Stomach (tissue), 8 donors: ENCODE measurements at regions not wholly inside any gene's neighbourhood (a gene's known extent, or its start where the extent isn't known, plus 50 kb on each side); places are given as distances from the start of the nearest gene placed in this dataset.
A peak's percentile ranks its signal among the peaks of the same experiment; 100 is the strongest.

Source experiments
- DNase-seq, 2 donors: peaks; one replicate each; pipeline versions ENCODE4 v3.0.0 to v3.0.0-alpha.2; 2013 to 2019
- H3K27ac ChIP-seq, 5 donors: fragments of 200-600 bp in 4 of 5; sonication (generic) in 4 of 5; one replicate each; pipeline ENCODE4 v1.5.1; 2013 to 2019; ENCODE audit warnings: mild to moderate bottlenecking in 1 of 5, moderate library complexity in 1 of 5
- H3K27me3 ChIP-seq, 3 donors: fragments of 200-600 bp; sonication (generic); one replicate each; pipeline ENCODE4 v1.5.1; 2017 to 2019; ENCODE audit warnings: mixed run types in 1 of 3
- H3K36me3 ChIP-seq, 4 donors: fragments of 200-600 bp; sonication (generic); 1 replicate in 3 of 4; 2 replicates in 1 of 4; pipeline ENCODE4 v1.5.1; 2016 to 2019
- H3K4me1 ChIP-seq, 4 donors: fragments of 200-600 bp; sonication (generic); one replicate each; pipeline ENCODE4 v1.5.1; 2016 to 2019
- H3K4me3 ChIP-seq, 4 donors: fragments of 200-600 bp; sonication (generic) in 3 of 4; one replicate each; pipeline ENCODE4 v1.5.1; 2016 to 2019; ENCODE audit warnings: mild to moderate bottlenecking in 1 of 4
- H3K9me3 ChIP-seq, 4 donors: fragments of 200-600 bp; sonication (generic); one replicate each; pipeline ENCODE4 v1.5.1; 2016 to 2019
- EP300 ChIP-seq: sonication (generic); formaldehyde crosslinking; IDR thresholded peaks from one replicate; pipeline ENCODE4 v1.6.1; 2017; ENCODE audit warnings: antibody characterized with exemption
- POLR2A ChIP-seq, 4 donors: fragments of 450-650 bp; IDR thresholded peaks; one replicate each; pipeline ENCODE4 v1.6.1; 2016; ENCODE audit warnings: antibody characterized with exemption in 4 of 4, control low read depth in 2 of 4, mild to moderate bottlenecking in 1 of 4, moderate library complexity in 1 of 4
- POLR2AphosphoS5 ChIP-seq, 3 donors: sonication (generic); formaldehyde crosslinking; IDR thresholded peaks; one replicate each; pipeline ENCODE4 v1.6.1; 2016; ENCODE audit warnings: antibody characterized with exemption in 3 of 3
- whole genome bisulfite sequencing, 5 donors: extraction: QIAGEN DNeasy Blood & Tissue Kit in 3 of 5; methylation state at CpG; one replicate each; pipeline versions ENCODE4 v1.1.5 to v1.1.7; 2013 to 2018; 5-methylcytosine and 5-hydroxymethylcytosine counted together
- intact Hi-C: fragments of 100-400 bp; cut with DNase I; formaldehyde crosslinking; loops from one replicate; pipeline ENCODE4 v1.15.1; 2023; ENCODE audit warnings: low total_unique reads
- TF ChIP-seq, protein P1 (sequence below), 7 experiments: fragments of 450-650 bp in 4 of 7; fragments of 200-600 bp in 3 of 7; sonication (generic) in 3 of 7; IDR thresholded peaks; one replicate each; pipeline ENCODE4 v1.5.1; 2016 to 2019; ENCODE audit warnings: antibody characterized with exemption in 7 of 7, control low read depth in 2 of 7, mild to moderate bottlenecking in 1 of 7
- donor health status: healthy with polysubstance abuse.
- donor health status: Bipolar disorder and iron deficiency.
- donor health status: healthy.

DNA sequence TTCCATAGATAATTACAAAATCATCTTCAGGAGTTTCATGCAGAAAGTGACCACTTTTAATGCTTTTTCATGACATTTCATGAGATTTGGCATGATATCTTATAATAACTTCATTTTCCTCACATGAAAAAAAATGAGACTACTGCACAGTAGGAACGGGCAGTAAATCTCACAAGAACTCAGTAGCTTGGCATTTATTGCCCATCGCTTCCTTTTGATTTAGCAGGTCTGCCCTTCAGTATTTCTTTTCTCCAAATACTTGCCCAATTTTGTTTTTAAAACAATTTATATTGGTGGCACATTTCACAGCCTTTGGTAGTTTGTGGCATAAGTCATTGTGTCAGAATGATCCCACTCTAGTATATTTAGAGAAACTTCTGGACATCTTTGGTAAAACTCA lies 711.8 kb upstream of the CHD1 start:
- 76 to 90% (median 88%) methylated on average over 2 of the region's 2 CpGs for WGBS, 5 donors
- Histone ChIP-seq H3K36me3 (no peaks in the 10 kb centered on the region), H3K4me3 (no peak overlapping the region), H3K9me3 (no peaks in the 10 kb centered on the region), H3K27me3 (no peaks in the 10 kb centered on the region), H3K27ac (no peak overlapping the region), H3K4me1 (no peaks in the 10 kb centered on the region)
- intact Hi-C loops = no loop called here
- TF ChIP-seq POLR2AphosphoS5 (IDR thresholded peaks at IDR 0.05) (no peak), POLR2A (IDR thresholded peaks at IDR 0.05) (no peak), EP300 (no peak)
- TF ChIP-seq, protein P1, sequence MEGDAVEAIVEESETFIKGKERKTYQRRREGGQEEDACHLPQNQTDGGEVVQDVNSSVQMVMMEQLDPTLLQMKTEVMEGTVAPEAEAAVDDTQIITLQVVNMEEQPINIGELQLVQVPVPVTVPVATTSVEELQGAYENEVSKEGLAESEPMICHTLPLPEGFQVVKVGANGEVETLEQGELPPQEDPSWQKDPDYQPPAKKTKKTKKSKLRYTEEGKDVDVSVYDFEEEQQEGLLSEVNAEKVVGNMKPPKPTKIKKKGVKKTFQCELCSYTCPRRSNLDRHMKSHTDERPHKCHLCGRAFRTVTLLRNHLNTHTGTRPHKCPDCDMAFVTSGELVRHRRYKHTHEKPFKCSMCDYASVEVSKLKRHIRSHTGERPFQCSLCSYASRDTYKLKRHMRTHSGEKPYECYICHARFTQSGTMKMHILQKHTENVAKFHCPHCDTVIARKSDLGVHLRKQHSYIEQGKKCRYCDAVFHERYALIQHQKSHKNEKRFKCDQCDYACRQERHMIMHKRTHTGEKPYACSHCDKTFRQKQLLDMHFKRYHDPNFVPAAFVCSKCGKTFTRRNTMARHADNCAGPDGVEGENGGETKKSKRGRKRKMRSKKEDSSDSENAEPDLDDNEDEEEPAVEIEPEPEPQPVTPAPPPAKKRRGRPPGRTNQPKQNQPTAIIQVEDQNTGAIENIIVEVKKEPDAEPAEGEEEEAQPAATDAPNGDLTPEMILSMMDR (IDR thresholded peaks at IDR 0.05) = no peak
- DNase-seq = no peak

- no peak overlapping the region for H3K4me3 ChIP-seq
- TF ChIP-seq, protein P1 (IDR thresholded peaks at IDR 0.05) = no peak
- TF ChIP-seq POLR2AphosphoS5 (IDR thresholded peaks at IDR 0.05) = no peak
- no peak for TF ChIP-seq POLR2A (IDR thresholded peaks at IDR 0.05)
- intact Hi-C loops = no loop called here
- peak in 1 of 2 donors; percentile 3 for DNase-seq
- no peaks in the 10 kb centered on the region for H3K4me1 ChIP-seq
- H3K36me3 ChIP-seq = no peaks in the 10 kb centered on the region
- H3K27ac ChIP-seq = no peak overlapping the region
- H3K27me3 ChIP-seq = no peaks in the 10 kb centered on the region
- no peaks in the 10 kb centered on the region for H3K9me3 ChIP-seq
These were observed 711.1 kb upstream of the CHD1 start for GRCh38 chr5:99639905-99640304.

GRCh38 chr5:99636663-99637062 lies 707.9 kb upstream of the CHD1 start:
- intact Hi-C loops = no loop called here

DNA sequence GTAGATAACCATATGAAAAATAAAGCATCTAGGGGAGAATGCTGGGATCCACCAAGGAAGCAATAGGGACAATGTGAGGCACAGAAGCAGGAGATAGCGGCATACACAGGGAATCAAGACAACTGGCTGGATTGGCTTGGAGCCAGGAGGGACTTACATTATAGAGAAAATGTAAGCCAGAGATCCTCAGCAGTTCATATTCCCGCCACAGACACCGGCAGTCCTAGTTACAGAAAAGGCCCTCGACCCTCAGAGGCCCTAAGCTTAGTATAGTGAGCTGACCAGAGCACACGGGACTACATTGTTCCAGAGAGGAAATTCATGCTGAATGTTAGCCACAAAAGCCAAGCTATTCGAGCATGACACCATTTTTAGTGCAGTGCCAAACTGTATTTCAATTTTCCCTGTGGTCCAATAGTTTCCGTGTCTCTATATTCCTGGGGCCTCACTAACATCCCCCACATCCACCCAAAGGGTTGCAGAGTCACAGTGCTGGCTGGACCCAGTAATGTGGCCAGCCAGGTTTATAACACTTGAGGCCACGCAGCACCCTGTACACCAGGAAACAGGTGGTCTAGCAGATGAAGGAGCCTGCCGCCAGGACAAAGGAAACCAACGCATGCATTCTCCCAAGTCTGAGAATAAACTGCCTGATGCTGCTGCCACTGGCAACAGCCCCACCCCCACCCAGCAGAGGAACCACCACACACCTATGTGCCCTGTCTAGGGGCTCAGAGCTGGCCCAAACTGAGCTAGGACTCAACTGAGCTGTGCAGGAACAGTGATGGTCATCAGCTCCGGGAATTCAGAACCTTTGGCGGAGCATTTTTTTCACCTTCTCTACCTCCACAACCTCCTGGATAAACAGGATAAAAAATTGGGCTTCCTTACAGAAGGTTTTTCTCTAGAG lies 693.2 kb upstream of the CHD1 start:
- peak in 1 of 2 donors; percentile 5 for DNase-seq
- no peaks in the 10 kb centered on the region for H3K27me3 ChIP-seq
- intact Hi-C loops = no loop called here
- H3K4me1 ChIP-seq = no peaks in the 10 kb centered on the region
- no peaks in the 10 kb centered on the region for H3K36me3 ChIP-seq
- no peak for TF ChIP-seq POLR2AphosphoS5 (IDR thresholded peaks at IDR 0.05)
- TF ChIP-seq POLR2A (IDR thresholded peaks at IDR 0.05) = no peak
- TF ChIP-seq, protein P1 (IDR thresholded peaks at IDR 0.05) = no peak
- TF ChIP-seq EP300 = no peak
- H3K4me3 ChIP-seq = no peak overlapping the region
- WGBS, 5 donors = 71 to 76% (median 73%) methylated on average over 12 of the region's 12 CpGs
- H3K9me3 ChIP-seq = no peaks in the 10 kb centered on the region
- no peak overlapping the region for H3K27ac ChIP-seq

More at GRCh38 chr5:99636663-99637062, 707.9 kb upstream of the CHD1 start:
- 63 to 81% (median 75%) methylated on average over 2 of the region's 2 CpGs for WGBS, 5 donors
- Histone ChIP-seq H3K4me3 (no peak overlapping the region), H3K4me1 (no peaks in the 10 kb centered on the region), H3K27ac (no peak overlapping the region), H3K27me3 (no peaks in the 10 kb centered on the region), H3K36me3 (no peaks in the 10 kb centered on the region), H3K9me3 (no peaks in the 10 kb centered on the region)
- no peak for DNase-seq
- TF ChIP-seq POLR2AphosphoS5 (IDR thresholded peaks at IDR 0.05) = no peak
- TF ChIP-seq, protein P1 (IDR thresholded peaks at IDR 0.05) = no peak
- no peak for TF ChIP-seq EP300
- no peak for TF ChIP-seq POLR2A (IDR thresholded peaks at IDR 0.05)
